OCI-LY7 (cell line): ENCODE measurements at regions not wholly inside any gene's neighbourhood (a gene's known extent, or its start where the extent isn't known, plus 50 kb on each side); places are given as distances from the start of the nearest gene placed in this dataset.

Experiments
- EZH2phosphoT487 ChIP-seq: fragments of 200-600 bp; sonication (generic); IDR thresholded peaks from 2 replicates; pipeline ENCODE4 v1.6.1; 2018; ENCODE audit warnings: low read depth, borderline replicate concordance, mild to moderate bottlenecking, mixed run types, antibody characterized with exemption, low read length, moderate library complexity, mixed read lengths
- TF ChIP-seq, protein P1 (sequence below): fragments of 200-600 bp; sonication (generic); conservative IDR thresholded peaks from 2 replicates; pipeline ENCODE4 v1.5.1; 2014; ENCODE audit warnings: mild to moderate bottlenecking, antibody characterized with exemption, low read length, moderate library complexity, mixed read lengths

DNA sequence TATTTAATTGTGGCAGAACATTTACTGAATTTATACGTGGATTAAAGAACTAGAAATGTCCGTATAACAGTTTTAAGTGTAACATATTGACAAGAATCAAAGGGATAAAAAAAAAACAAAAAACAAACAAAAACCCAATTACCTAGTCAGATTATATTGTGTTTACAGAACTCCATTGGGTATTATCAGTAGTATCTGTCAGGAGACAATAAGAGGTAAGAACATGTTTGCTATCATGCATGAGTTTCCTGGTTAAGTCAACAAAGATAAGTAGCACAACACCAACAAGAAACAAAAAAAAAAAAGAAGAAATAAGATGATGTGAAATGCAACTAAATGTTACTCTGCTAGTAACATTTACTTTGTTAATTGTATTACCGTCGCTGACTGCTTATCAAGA is 570.6 kb downstream of the ZBBX start:
- TF ChIP-seq, protein P1, sequence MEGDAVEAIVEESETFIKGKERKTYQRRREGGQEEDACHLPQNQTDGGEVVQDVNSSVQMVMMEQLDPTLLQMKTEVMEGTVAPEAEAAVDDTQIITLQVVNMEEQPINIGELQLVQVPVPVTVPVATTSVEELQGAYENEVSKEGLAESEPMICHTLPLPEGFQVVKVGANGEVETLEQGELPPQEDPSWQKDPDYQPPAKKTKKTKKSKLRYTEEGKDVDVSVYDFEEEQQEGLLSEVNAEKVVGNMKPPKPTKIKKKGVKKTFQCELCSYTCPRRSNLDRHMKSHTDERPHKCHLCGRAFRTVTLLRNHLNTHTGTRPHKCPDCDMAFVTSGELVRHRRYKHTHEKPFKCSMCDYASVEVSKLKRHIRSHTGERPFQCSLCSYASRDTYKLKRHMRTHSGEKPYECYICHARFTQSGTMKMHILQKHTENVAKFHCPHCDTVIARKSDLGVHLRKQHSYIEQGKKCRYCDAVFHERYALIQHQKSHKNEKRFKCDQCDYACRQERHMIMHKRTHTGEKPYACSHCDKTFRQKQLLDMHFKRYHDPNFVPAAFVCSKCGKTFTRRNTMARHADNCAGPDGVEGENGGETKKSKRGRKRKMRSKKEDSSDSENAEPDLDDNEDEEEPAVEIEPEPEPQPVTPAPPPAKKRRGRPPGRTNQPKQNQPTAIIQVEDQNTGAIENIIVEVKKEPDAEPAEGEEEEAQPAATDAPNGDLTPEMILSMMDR = no peak
- TF ChIP-seq EZH2phosphoT487 = no peak
